HEK293 (cell line): ENCODE measurements at regions not wholly inside any gene's neighbourhood (a gene's known extent, or its start where the extent isn't known, plus 50 kb on each side); places are given as distances from the start of the nearest gene placed in this dataset.

Source experiments
- CTCF ChIP-seq: fragments of 450-650 bp; formaldehyde crosslinking; IDR thresholded peaks from 2 replicates; pipeline ENCODE4 v1.5.1; 2016; ENCODE audit warnings: missing biosample characterization, missing genetic modification characterization
- GFI1B ChIP-seq: fragments of 450-650 bp; formaldehyde crosslinking; IDR thresholded peaks from 2 replicates; pipeline ENCODE4 v1.5.1; 2016; ENCODE audit warnings: missing biosample characterization, missing genetic modification characterization
- IKZF3 ChIP-seq: fragments of 450-650 bp; IDR thresholded peaks from 2 replicates; pipeline ENCODE4 v1.5.0; 2018; ENCODE audit warnings: missing biosample characterization, mild to moderate bottlenecking, missing genetic modification characterization, moderate library complexity
- KLF7 ChIP-seq: fragments of 450-650 bp; formaldehyde crosslinking; IDR thresholded peaks from 2 replicates; pipeline ENCODE4 v1.5.1; 2016; ENCODE audit warnings: missing biosample characterization, missing genetic modification characterization, borderline replicate concordance
- KLF9 ChIP-seq: fragments of 450-650 bp; formaldehyde crosslinking; IDR thresholded peaks from 2 replicates; pipeline ENCODE4 v1.5.1; 2016; ENCODE audit warnings: missing biosample characterization, missing genetic modification characterization, low read depth
- PATZ1 ChIP-seq: fragments of 450-650 bp; formaldehyde crosslinking; IDR thresholded peaks from 2 replicates; pipeline ENCODE4 v1.5.1; 2016; ENCODE audit warnings: missing biosample characterization, missing genetic modification characterization
- REST ChIP-seq: fragments of 450-650 bp; formaldehyde crosslinking; IDR thresholded peaks from 2 replicates; pipeline ENCODE4 v1.5.1; 2016; ENCODE audit warnings: missing biosample characterization, missing genetic modification characterization
- SP2 ChIP-seq: fragments of 450-650 bp; formaldehyde crosslinking; IDR thresholded peaks from 2 replicates; pipeline ENCODE4 v1.5.1; 2016; ENCODE audit warnings: missing biosample characterization, missing genetic modification characterization
- ZBTB8A ChIP-seq: fragments of 450-650 bp; formaldehyde crosslinking; IDR thresholded peaks from 2 replicates; pipeline ENCODE4 v1.5.1; 2016; ENCODE audit warnings: missing biosample characterization, missing genetic modification characterization
- ZNF274 ChIP-seq, 2 experiments: fragments of 200-500 bp in 1 of 2; fragments of 450-650 bp in 1 of 2; sonication (Bioruptor generic) in 1 of 2; formaldehyde crosslinking in 1 of 2; IDR thresholded peaks; 2 replicates each; pipeline versions ENCODE4 v1.5.1 to v1.6.1; 2014 to 2016; ENCODE audit warnings: borderline replicate concordance in 1 of 2, inconsistent platforms in 1 of 2, low read length in 1 of 2, missing biosample characterization in 1 of 2, missing genetic modification characterization in 1 of 2
- ZNF580 ChIP-seq: fragments of 450-650 bp; formaldehyde crosslinking; IDR thresholded peaks from 2 replicates; pipeline ENCODE4 v1.5.1; 2016; ENCODE audit warnings: missing biosample characterization, missing genetic modification characterization
- ZSCAN23 ChIP-seq: fragments of 450-650 bp; formaldehyde crosslinking; IDR thresholded peaks from 2 replicates; pipeline ENCODE4 v1.5.1; 2016; ENCODE audit warnings: missing biosample characterization, missing genetic modification characterization

GRCh38 chr4:82036181-82036580 is 337.6 kb downstream of the HNRNPD start:
- no peak for TF ChIP-seq ZBTB8A
- no peak for TF ChIP-seq CTCF (tag by site-specific recombination)
- TF ChIP-seq REST: no peak
- TF ChIP-seq IKZF3 (tag by site-specific recombination): no peak
- no peak for TF ChIP-seq GFI1B
- TF ChIP-seq KLF9 (tag by site-specific recombination): no peak
- TF ChIP-seq ZNF580 (tag by site-specific recombination): no peak
- no peak for TF ChIP-seq SP2 (tag by site-specific recombination)
- TF ChIP-seq PATZ1: no peak
- no peak for TF ChIP-seq KLF7 (tag by site-specific recombination)
- no peak for TF ChIP-seq ZSCAN23 (tag by site-specific recombination)
- no peak for TF ChIP-seq ZNF274 (IDR thresholded peaks at IDR 0.05; ENCODE audit: low read length)
- TF ChIP-seq ZNF274 (tag by site-specific recombination; IDR thresholded peaks at IDR 0.05; ENCODE audit: borderline replicate concordance): no peak
